ENCODE measurements at regions not wholly inside any gene's neighbourhood (a gene's known extent, or its start where the extent isn't known, plus 50 kb on each side); places are given as distances from the start of the nearest gene placed in this dataset.
A peak's percentile ranks its signal among the peaks of the same experiment; 100 is the strongest.
"Not testable (repeated sequence)": the region's sequence is repeated elsewhere in the genome, so short reads cannot be mapped to it uniquely, and the experiment has no call there.

- no peak for DNase-seq (ENCODE audit: low spot score)
These were observed 436.5 kb upstream of the SLC30A5 start for GRCh38 chr5:68657055-68657961.

- DNase-seq (ENCODE audit: low spot score), result no peak
These were observed 434.9 kb upstream of the SLC30A5 start for GRCh38 chr5:68658810-68659372.

DNA sequence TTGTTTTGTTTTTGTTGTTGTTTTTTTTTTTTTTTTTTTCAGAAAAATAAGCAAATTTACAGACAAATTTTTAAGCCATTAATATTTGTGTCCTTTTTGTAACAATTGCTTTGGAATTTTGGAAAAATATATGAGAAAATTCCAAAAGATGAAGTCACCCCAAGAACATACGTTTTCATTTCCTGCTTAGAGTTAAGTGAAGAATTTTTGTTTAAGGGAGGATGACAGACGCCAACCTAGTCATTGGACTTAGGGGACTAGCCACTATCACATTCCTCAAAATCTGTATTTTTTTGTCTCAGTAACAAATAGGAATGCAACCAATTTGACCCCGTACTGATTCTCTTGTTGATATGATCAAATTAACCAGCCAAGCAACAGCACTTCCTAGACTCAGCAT lies 433.9 kb upstream of the SLC30A5 start:
- DNase-seq (ENCODE audit: low spot score), result peak; percentile 35

GRCh38 chr5:68661237-68661636 lies 432.6 kb upstream of the SLC30A5 start:
- DNase-seq (ENCODE audit: low spot score), result peak; percentile 30

DNA sequence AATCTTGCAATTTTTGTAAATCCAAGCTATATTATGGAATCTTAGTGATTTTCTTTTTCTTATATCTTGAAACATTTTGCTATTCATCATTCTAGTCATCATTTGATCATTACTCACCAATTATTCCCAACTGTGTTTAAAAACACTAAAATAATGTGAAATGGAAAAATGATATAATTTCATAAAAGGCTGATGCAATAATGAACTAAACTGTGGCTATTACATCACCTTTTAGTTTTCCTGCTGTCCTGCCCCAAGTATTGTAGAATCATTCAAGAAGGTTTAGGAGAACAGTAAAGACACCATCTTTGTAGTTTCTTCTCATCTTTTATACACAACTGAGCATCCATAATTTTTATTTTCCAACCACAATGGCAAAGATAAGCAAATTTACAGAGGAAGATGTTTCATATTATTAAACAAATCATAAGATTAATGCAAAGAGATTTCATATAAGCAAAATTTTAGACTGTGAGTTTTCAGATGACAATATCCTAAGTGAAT lies 431.0 kb upstream of the SLC30A5 start:
- no peak for DNase-seq (ENCODE audit: low spot score)

DNA sequence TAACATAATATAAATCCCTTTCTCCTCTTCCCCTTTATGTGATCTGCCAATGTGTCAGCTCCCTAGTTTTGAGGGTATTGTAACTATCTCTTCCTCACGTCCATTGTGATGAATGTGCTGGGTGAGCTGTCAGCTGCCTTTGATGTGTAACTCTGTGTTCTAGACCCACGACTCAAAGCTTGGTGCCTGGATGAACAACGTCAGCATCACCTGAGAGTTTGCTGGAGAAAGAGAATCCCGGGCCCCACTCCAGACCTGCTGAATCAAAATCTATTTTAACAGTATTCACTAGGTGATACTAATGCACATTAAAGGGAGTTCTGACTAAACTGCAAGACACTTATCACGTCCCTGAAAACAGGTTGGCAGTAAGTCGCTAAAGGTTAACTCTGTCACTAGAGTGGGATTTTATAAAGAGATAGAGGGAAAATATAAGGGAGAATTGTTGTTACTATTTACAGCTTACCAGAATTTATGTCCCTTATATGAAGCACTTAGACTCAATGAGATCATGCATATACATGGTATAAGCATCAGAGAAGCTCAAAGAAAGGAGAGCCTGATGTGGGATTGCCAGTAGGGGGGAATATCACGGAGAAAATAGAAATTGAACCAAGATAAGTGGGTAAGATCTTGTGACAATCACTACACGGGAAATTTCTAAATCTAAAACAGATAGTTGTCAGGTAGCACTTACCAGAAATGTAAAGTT lies 423.8 kb upstream of the SLC30A5 start:
- DNase-seq (ENCODE audit: low spot score), result no peak

- DNase-seq (ENCODE audit: low spot score), result no peak
These were observed 420.6 kb upstream of the SLC30A5 start for GRCh38 chr5:68673106-68673822.

DNA sequence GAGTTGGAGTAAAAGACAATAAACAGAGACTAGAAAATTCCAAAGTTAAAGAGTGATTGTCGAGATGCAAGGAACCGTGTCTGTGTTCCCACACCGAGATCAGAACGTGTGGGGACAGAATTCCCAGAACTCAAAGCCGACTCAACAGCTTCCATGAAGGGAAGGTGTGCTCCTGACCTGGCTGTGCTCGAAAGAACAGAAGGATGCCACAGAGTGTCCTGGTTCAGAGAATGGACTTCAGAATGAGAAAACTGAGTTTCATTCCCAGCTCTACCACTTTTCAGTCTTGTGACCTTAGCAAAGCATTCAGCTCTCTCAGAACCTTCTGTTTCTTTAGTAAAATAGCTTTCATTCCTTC lies 420.0 kb upstream of the SLC30A5 start:
- DNase-seq (ENCODE audit: low spot score), result no peak

DNA sequence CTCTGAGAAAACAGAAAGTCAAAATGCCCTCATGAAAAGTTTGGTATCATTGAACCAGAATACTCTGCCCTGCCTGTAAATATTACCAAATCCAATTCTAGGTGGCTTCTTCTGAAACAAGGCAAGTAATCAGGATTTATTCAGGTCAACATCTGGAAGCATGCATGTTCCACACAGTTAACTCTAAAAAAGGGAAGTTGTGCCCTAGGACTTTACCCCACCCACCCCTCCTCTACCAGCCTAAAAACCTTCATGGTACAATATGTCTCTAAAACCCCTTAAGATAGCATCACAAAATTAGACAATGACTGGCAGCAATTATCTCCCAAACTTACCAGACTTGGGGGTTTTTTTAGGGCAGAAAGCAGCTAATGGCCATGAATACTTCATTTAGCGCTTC lies 414.8 kb upstream of the SLC30A5 start:
- no peak for DNase-seq (ENCODE audit: low spot score)

DNA sequence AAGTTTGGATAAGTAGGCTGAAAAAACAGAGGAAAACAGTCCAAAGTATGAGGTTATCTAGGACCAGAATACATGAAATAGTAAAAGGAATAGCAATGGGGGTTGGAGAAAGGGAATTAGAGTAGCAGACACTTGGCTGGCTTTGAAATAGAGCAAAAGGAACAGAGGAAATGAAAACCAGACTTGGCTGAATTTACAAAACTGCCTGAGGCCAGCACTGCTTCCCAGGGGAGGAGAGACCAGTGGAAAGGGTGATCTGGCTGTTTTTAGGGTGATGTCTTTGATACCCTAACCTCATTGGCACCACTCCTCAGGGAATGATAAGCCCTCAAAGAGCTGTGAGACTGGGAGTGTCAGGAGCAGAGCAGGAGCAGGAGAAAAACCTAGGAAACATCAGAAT lies 413.4 kb upstream of the SLC30A5 start:
- no peak for DNase-seq (ENCODE audit: low spot score)

- no peak for DNase-seq (ENCODE audit: low spot score)
These were observed 411.9 kb upstream of the SLC30A5 start for GRCh38 chr5:68681929-68682328.

- DNase-seq (ENCODE audit: low spot score), result no peak
These were observed 411.2 kb upstream of the SLC30A5 start for GRCh38 chr5:68682400-68683160.

GRCh38 chr5:68683632-68684036 lies 410.2 kb upstream of the SLC30A5 start:
- DNase-seq (ENCODE audit: low spot score), result peak; percentile 92

GRCh38 chr5:68685863-68686262 lies 408.0 kb upstream of the SLC30A5 start:
- no peak for DNase-seq (ENCODE audit: low spot score)

DNA sequence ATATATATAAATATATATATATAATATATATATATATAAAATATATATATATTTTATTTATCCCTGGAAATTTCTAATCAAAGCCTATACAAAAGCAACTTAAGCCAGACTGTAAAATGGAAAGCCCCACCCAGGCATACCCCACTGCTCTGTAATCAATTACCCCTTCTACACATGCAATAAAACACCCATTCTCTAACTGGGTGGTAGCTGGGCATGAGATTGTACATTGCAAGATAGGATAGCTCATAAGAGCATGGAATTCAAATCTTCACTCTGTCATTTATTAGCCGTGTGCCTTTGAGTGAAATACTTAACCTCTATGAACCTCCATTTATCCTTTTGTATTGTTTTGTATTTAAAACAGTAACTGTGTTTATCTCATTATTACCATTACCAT lies 405.3 kb upstream of the SLC30A5 start:
- no peak for DNase-seq (ENCODE audit: low spot score)

DNA sequence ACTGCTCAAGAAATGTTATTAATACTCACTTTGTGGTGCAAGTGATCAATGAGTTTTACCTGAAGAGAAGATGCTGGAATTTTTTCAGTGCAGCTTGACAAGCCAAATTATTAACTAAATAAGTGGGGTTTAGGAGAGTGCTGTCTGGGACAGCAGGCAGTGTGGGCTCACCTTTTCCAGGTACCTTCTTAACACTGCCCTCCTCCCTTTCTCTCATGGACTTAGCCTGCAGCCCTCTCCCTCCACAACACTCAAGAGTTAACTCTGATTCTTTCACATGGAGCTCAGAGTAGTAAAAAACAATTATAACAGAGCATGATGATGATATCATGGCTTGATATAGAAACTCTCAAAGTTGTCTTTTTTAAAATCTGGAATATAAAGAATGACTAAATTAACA lies 404.8 kb upstream of the SLC30A5 start:
- no peak for DNase-seq (ENCODE audit: low spot score)

DNA sequence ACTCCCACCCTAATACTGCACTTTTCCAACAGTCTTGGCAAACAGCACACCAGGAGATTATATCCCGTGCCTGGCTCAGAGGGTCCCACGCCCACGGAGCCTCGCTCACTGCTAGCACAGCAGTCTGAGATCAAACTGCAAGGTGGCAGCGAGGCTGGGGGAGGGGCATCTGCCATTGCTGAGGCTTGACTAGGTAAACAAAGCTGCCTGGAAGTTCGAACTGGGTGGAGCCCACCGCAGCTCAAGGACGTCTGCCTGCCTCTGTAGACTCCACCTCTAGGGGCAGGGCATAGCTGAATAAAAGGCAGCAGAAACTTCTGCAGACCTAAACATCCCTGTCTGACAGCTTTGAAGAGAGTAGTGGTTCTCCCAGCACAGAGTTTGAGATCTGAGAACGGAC lies 401.9 kb upstream of the SLC30A5 start:
- DNase-seq (ENCODE audit: low spot score), result not testable (repeated sequence)

DNA sequence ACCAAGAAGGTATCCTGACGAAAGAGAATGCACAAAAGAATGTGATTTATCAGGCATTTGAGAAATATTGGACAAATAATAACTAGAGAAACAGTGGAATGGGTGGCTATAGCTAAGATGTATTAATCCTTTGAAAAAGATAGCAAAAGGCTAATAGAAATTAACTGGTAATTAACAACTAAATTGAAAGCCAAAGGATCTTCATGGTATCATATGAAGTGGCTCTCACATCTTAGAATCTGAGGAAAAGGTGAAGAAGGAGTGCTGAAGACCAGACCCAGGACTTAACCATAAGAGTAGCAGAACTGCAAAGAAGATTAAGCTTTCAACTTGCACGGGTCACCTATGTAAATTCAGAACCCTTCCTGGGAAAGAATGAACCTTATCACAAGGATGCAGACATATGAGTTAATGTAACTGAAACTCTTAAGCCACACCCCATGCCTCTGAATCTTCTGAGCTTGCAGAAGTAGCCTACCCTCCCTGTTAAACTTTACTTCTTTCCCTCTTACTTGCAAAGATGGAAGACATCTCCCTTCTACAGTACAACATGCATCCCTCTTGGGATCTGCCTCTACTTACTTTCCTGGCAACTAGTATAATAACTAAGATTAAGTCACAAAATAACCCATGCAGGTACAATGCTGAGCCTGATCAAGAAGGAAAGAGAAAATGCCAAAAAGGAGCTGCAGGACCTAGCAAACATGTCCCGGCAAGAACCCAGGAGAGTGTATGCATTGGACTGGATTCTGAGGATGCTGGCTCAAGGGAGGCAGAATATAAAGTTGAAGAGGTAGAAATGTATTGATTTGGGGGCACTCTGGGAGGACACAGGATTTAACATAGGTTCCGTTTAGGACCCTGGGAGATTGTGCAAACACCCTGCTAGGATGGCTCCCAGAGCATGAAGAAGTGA lies 395.5 kb upstream of the SLC30A5 start:
- DNase-seq (ENCODE audit: low spot score), result no peak

DNA sequence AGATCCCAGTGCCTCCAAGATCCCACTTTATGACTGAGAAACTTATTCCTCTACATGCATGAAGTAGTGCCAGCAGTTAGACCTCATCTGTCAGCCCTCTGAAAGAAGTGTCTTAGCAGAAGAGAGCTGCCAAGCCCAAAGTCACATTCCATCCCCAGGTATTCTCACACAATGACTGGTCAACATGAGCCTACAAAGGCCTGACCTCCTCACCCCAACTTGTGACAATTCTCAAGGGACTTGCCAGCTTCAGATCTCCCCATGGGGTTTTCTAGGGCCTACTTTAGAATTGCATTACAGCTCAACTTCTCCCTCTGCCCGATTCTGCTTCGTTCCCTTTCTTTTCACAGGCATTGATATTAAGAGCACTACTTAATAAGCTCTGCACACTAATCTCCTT lies 393.8 kb upstream of the SLC30A5 start:
- no peak for DNase-seq (ENCODE audit: low spot score)

DNA sequence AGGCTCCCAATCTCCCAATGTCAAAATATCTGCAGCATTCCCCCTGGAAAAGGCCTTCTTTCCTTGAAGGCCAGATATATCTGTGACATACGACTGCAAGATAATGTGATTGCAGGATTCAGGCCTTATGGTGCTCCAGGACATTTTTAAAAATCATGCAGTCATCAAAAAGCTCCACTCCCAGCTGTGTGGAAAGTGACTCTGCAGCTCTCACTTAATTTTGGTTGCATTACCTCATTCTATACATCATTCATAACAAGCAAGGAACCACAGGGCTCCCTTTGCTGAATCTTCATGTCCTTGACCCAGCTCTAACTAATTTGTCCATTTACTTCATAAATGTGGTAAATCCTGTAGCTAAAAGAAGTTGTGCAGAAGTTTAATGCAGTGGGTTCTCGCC lies 386.2 kb upstream of the SLC30A5 start:
- DNase-seq (ENCODE audit: low spot score), result no peak

Measured in A172 (cell line).